Activated CD8-positive, alpha-beta T cell treated with anti-CD3 and anti-CD28 coated beads for 36 hours (primary cell): ENCODE measurements at regions not wholly inside any gene's neighbourhood (a gene's known extent, or its start where the extent isn't known, plus 50 kb on each side); places are given as distances from the start of the nearest gene placed in this dataset.

Experiments used
- ATAC-seq: fragments of 200-7000 bp; cut with Tn5 transposase; one replicate; pipeline ENCODE4 v1.10.0; 2021; ENCODE audit warnings: mild to moderate bottlenecking, moderate library complexity
- CTCF ChIA-PET: fragments of 350-600 bp; sonication (Branson Sonifier 250); formaldehyde crosslinking; loops from one replicate; lab custom pipeline; 2021; ENCODE audit warnings: antibody characterized with exemption; lab: Charles Lee
- POLR2A ChIA-PET: fragments of 350-600 bp; sonication (Branson Sonifier 250); formaldehyde crosslinking; loops from one replicate; lab custom pipeline; 2021; ENCODE audit warnings: antibody characterized with exemption; lab: Charles Lee
- DNase-seq: peaks from one replicate; pipeline ENCODE4 v3.0.0-alpha.2; 2020
- H3K27ac Mint-ChIP-seq: one replicate; pipeline ENCODE4 v1.8.0; 2021; ENCODE audit warnings: mild to moderate bottlenecking, mixed read lengths
- H3K27me3 Mint-ChIP-seq: one replicate; pipeline ENCODE4 v1.8.0; 2021; ENCODE audit warnings: mixed read lengths
- H3K36me3 Mint-ChIP-seq: one replicate; pipeline ENCODE4 v1.8.0; 2021; ENCODE audit warnings: low read depth, mixed read lengths
- H3K4me1 Mint-ChIP-seq: one replicate; pipeline ENCODE4 v1.8.0; 2021; ENCODE audit warnings: low read depth, mixed read lengths
- H3K4me3 Mint-ChIP-seq: one replicate; pipeline ENCODE4 v1.8.0; 2021; ENCODE audit warnings: mild to moderate bottlenecking, moderate library complexity, mixed read lengths
- H3K9me3 Mint-ChIP-seq: one replicate; pipeline ENCODE4 v1.8.0; 2021; ENCODE audit warnings: mixed read lengths
- intact Hi-C: fragments of 100-400 bp; cut with micrococcal nuclease; formaldehyde crosslinking; loops from one replicate; pipeline ENCODE4 v1.10.0; 2022
- TF ChIP-seq, protein P1 (sequence below): fragments of 200-600 bp; IDR thresholded peaks from one replicate; pipeline ENCODE4 v1.8.0; 2022; ENCODE audit warnings: antibody characterized with exemption, mild to moderate bottlenecking

DNA sequence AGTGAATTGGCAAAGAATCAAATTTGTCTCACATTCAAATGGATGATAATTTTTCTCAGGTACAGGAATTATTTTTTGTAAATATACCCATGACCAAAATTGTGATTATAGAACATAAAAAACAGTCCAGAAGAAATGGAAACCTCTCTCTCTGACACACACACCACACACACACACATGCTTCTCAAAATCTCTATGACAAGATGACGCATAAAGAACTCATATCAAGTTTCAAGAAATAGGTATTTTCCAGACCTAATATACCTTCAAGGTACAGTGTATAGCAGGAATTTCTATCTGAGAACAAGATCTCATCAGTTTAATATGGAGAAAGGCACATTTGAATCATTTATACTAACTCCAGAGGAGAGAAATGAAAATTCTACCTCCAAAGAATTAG lies 1069.1 kb upstream of the ALCAM start:
- Mint-ChIP-seq H3K27ac (no peak overlapping the region), H3K4me3 (no peak overlapping the region), H3K4me1 (no peaks in the 10 kb centered on the region), H3K36me3 (no peaks in the 10 kb centered on the region), H3K9me3 (no peaks in the 10 kb centered on the region), H3K27me3 (peaks cover 1% of the 10 kb centered on the region)
- TF ChIP-seq, protein P1, sequence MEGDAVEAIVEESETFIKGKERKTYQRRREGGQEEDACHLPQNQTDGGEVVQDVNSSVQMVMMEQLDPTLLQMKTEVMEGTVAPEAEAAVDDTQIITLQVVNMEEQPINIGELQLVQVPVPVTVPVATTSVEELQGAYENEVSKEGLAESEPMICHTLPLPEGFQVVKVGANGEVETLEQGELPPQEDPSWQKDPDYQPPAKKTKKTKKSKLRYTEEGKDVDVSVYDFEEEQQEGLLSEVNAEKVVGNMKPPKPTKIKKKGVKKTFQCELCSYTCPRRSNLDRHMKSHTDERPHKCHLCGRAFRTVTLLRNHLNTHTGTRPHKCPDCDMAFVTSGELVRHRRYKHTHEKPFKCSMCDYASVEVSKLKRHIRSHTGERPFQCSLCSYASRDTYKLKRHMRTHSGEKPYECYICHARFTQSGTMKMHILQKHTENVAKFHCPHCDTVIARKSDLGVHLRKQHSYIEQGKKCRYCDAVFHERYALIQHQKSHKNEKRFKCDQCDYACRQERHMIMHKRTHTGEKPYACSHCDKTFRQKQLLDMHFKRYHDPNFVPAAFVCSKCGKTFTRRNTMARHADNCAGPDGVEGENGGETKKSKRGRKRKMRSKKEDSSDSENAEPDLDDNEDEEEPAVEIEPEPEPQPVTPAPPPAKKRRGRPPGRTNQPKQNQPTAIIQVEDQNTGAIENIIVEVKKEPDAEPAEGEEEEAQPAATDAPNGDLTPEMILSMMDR: no peak
- intact Hi-C loops: no loop called here
- no peak for ATAC-seq
- CTCF ChIA-PET: no interaction called here
- POLR2A ChIA-PET: no interaction called here
- DNase-seq: no peak

DNA sequence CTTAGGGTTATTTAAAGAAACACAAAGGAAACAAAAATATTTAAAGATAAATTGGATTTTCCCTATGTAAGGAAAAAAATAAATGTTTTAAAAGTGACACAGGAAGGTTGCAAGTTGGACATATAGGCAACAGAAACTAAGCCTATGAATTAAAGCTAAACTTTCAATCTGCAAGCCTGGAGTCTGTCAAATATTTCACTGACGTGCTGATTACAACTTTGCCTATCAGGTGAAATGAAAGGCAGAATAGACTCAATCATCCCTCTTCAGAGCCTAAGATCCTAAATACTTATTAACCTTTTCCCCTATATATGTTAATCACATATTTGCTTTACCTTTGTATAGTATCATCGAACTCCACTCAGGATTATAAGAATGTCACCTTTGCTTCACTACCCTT lies 1068.0 kb upstream of the ALCAM start:
- H3K4me3 Mint-ChIP-seq: no peak overlapping the region

DNA sequence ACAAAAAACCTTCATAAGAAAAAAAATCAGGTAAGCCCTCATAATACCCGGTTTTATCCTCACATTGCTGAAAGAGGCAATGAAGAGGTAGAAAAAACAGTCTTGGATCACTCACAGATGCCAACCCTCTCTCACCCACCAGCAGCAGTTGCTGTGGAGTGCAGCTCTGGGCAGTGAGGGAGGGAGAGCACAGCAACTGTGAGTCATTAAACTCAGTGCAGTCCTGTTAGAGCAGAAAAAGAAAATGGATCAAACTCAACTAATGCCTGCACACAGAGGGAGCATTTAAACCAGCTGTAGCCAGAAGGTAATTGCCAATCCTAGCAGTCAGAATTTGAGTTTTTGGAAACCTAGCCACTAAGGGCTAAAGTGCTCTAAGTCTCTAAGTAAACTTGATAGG lies 1050.6 kb upstream of the ALCAM start:
- Mint-ChIP-seq H3K36me3 (no peaks in the 10 kb centered on the region), H3K4me3 (no peak overlapping the region), H3K9me3 (peaks cover 2% of the 10 kb centered on the region), H3K27me3 (no peaks in the 10 kb centered on the region), H3K4me1 (no peaks in the 10 kb centered on the region), H3K27ac (no peak overlapping the region)
- CTCF ChIA-PET: no interaction called here
- ATAC-seq (no peak), DNase-seq (no peak)
- POLR2A ChIA-PET: no interaction called here
- intact Hi-C loops: no loop called here
- TF ChIP-seq, protein P1: no peak

More for the DNA sequence above, 1068.0 kb upstream of the ALCAM start:
- H3K4me1 Mint-ChIP-seq: no peaks in the 10 kb centered on the region
- intact Hi-C loops: no loop called here
- no peaks in the 10 kb centered on the region for H3K9me3 Mint-ChIP-seq
- ATAC-seq: no peak
- no peak for DNase-seq
- peaks cover 1% of the 10 kb centered on the region for H3K27me3 Mint-ChIP-seq
- CTCF ChIA-PET: no interaction called here
- H3K27ac Mint-ChIP-seq: no peak overlapping the region
- POLR2A ChIA-PET: no interaction called here
- no peaks in the 10 kb centered on the region for H3K36me3 Mint-ChIP-seq
- TF ChIP-seq, protein P1: no peak

DNA sequence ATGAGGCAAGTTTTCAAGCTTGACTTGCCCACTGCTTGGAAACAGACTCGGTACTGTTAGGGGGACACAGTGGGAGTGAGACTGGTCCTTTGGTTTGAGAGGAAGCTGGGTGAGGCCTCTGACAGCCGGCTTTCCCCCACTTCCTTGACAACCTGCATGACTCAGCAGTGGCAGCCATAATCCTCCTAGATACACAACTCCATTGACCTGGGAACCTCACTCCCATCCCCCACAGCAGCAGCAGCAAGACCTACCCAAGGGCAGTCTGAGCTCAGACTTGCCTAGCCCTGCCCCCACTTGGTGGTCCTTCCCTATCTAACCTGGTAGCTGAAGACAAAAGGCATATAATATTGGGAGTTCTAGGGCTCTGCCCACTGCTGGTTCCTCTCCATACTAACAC lies 1043.5 kb upstream of the ALCAM start:
- Mint-ChIP-seq H3K9me3 (peaks cover 10% of the 10 kb centered on the region), H3K4me1 (no peaks in the 10 kb centered on the region), H3K4me3 (no peak overlapping the region), H3K36me3 (no peaks in the 10 kb centered on the region), H3K27ac (no peak overlapping the region), H3K27me3 (no peaks in the 10 kb centered on the region)
- intact Hi-C loops: no loop called here
- no peak for ATAC-seq
- CTCF ChIA-PET: no interaction called here
- POLR2A ChIA-PET: no interaction called here
- no peak for DNase-seq
- TF ChIP-seq, protein P1: no peak

DNA sequence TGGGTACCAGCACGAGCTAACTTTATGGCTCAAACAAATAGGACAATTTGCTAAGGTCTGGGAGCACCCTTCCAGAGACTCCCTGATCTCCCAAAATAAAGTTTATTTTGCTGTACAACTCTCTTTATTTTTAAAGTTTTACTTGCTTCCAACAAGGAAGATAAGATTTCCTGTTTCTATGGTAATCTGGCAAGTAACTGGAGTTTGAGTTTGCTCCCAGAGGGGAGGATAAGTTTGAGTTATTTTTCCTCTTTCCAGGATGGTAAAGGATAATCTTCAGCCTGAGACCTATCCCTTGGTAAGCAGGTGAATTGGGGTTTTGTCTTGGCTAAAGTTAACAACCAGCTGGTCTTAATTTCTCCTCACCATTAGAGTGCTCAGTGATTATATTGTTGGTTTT lies 1019.4 kb upstream of the ALCAM start:
- DNase-seq: no peak
- CTCF ChIA-PET: no interaction called here
- Mint-ChIP-seq H3K4me1 (no peaks in the 10 kb centered on the region), H3K27ac (no peak overlapping the region), H3K4me3 (no peak overlapping the region), H3K27me3 (no peaks in the 10 kb centered on the region), H3K36me3 (no peaks in the 10 kb centered on the region), H3K9me3 (peaks cover 2% of the 10 kb centered on the region)
- ATAC-seq: no peak
- intact Hi-C loops: no loop called here
- TF ChIP-seq, protein P1: no peak
- POLR2A ChIA-PET: no interaction called here
